T-helper 1 cell treated with Interleukin-12 subunit alpha and Interleukin-12 subunit beta and Interleukin-4 antibody, amounts not matched to agents 30 μg/mL and 1 μg/mL, for 36 hours (primary cell): ENCODE measurements at regions not wholly inside any gene's neighbourhood (a gene's known extent, or its start where the extent isn't known, plus 50 kb on each side); places are given as distances from the start of the nearest gene placed in this dataset.

Source experiments
- H3K27ac Mint-ChIP-seq: one replicate; pipeline ENCODE4 v1.8.0; 2021; ENCODE audit warnings: mild to moderate bottlenecking, mixed read lengths
- H3K27me3 Mint-ChIP-seq: one replicate; pipeline ENCODE4 v1.8.0; 2021; ENCODE audit warnings: low read depth, mixed read lengths
- H3K36me3 Mint-ChIP-seq: one replicate; pipeline ENCODE4 v1.8.0; 2021; ENCODE audit warnings: low read depth, mixed read lengths
- H3K4me1 Mint-ChIP-seq: one replicate; pipeline ENCODE4 v1.8.0; 2021; ENCODE audit warnings: low read depth, mixed read lengths
- H3K4me3 Mint-ChIP-seq: one replicate; pipeline ENCODE4 v1.8.0; 2021; ENCODE audit warnings: mild to moderate bottlenecking, moderate library complexity, mixed read lengths
- H3K9me3 Mint-ChIP-seq: one replicate; pipeline ENCODE4 v1.8.0; 2021; ENCODE audit warnings: mixed read lengths

DNA sequence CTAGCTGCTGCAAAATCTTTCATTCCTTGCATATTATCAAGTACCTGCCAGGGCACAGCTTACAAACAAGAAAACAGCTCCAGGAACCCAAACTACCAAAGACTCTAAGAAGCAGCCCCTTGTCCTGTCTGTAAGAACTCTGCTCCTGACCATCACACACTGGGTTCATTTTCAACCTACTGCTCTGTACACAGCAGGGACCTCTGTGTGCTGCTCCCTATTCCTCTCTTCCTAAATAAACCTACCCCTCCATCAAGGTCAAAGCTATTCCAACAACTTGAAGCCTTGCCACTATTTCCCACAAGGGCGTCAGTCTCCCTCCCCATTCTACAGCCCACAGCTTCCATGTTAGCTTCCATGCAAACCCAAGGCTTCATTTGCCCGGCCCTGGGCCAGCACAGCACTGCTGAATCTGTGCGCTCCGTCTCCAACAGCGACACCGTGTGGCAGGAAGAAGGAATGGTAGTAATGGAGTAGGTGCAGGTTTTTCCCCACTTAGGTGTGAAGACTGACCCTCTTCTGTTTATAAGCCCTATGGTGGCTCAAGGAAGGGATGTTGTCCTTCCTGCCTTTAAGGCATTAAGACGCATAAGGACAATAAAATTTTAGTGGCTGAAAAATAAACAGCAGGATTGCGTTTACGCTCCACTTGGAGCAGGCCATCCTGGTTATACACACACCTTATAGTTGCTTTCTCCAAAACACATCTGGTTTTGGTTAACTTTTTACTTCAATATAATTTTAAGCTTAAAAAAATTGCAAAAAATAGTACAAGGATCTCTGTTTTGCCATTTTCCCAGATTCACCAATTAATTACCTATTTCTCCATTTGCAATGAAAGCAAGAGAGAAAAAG lies 115.2 kb upstream of the NXT1 start:
- Mint-ChIP-seq H3K36me3 (no peaks in the 10 kb centered on the region), H3K4me1 (no peaks in the 10 kb centered on the region), H3K4me3 (no peak overlapping the region)

DNA sequence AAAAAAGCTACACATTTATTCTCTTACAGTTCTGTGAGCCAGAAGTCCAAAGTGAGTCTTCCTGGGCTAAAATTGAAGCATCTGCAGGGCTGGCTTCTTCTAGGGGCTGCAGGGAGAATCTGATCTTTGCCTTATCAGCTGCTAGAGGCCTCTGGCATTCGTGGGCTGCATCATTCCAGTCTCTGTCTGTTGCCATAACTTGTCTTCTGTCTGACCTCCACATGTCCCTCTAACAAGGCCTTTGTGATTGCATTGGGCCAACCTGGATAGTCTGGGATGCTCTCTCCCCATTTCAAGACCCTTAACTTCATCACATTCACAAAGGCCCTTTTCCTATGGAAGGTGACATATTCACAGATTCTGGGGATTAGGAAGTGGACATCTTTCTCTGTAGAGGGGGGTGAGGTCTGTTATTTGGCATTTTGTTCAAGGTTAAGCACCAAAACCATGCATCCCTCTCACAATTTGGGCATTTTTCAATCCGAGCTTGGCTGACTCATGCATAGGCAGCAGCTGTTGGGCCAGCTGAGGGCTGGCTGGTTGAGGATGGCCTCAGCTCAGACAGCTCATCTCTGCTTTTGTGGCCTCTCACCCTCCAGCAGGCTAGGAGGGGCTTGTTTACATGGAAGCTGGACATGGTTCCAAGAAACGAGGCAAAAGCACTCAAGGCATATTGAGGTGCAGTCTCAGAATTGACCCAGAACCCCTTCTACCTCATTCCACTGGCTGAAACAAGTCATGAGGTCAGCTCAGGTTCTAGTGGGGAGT lies 116.1 kb upstream of the NXT1 start:
- no peak overlapping the region for H3K27ac Mint-ChIP-seq
- H3K36me3 Mint-ChIP-seq = no peaks in the 10 kb centered on the region
- peaks cover 28% of the 10 kb centered on the region for H3K27me3 Mint-ChIP-seq
- no peaks in the 10 kb centered on the region for H3K4me1 Mint-ChIP-seq
- H3K4me3 Mint-ChIP-seq = no peak overlapping the region
- peaks cover 5% of the 10 kb centered on the region for H3K9me3 Mint-ChIP-seq

More for the DNA sequence above, 115.2 kb upstream of the NXT1 start:
- Mint-ChIP-seq H3K9me3 (peaks cover 5% of the 10 kb centered on the region), H3K27ac (no peak overlapping the region), H3K27me3 (peaks cover 28% of the 10 kb centered on the region)

DNA sequence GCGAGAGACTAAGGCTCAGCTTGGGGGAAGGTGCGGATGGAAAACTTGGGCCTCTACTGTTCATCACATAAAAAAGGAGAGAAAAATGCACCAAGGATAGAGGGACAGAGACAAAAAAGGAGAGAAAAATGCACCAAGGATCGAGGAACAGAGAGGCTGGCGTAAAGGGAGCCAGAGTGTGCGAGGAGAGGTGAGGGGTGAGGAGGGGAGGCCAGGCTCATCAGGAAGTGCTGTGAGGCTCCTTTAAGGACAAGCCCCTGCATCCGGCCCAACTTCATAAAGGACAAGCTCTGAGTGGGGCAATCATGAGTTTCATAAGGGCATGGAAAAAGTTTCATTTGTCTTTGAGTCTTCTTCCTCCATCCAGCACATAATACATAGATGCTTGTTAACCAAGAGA lies 117.2 kb upstream of the NXT1 start:
- Mint-ChIP-seq H3K27ac (no peak overlapping the region), H3K27me3 (peaks cover 19% of the 10 kb centered on the region), H3K36me3 (no peaks in the 10 kb centered on the region), H3K4me1 (no peaks in the 10 kb centered on the region), H3K9me3 (peaks cover 5% of the 10 kb centered on the region), H3K4me3 (no peak overlapping the region)

DNA sequence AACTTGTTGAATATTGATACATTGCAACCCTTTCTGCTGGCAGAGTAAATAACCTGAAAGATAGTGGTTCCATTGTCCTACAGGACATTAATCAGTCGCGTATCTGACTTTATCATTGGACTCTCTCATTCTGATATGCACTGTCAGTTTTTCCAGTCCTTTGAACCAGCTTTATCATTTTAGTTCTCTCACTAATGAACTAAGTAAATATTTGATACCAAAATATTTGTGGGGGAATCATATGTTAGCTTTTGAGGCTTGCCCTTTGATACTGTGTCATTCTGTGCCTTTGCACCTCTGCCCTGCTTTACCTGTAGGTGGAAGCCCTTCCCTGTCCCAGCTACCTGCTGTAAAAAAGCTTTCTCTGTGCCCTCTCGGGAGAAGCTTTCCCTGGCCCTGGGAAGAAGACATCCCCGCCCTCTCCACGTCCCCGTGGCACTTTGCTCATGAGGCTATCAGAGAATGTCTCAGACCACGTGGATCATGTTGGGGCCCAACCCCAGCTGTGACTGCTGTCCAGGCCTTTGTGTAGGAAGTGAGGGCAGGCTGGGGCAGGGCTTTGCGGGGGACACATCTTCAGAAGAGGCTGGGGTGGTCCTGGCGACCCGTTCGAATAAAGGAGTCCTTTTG lies 117.8 kb upstream of the NXT1 start:
- no peak overlapping the region for H3K27ac Mint-ChIP-seq
- peaks cover 14% of the 10 kb centered on the region for H3K27me3 Mint-ChIP-seq
- peaks cover 5% of the 10 kb centered on the region for H3K9me3 Mint-ChIP-seq
- H3K4me3 Mint-ChIP-seq = no peak overlapping the region
- H3K4me1 Mint-ChIP-seq = no peaks in the 10 kb centered on the region
- no peaks in the 10 kb centered on the region for H3K36me3 Mint-ChIP-seq

DNA sequence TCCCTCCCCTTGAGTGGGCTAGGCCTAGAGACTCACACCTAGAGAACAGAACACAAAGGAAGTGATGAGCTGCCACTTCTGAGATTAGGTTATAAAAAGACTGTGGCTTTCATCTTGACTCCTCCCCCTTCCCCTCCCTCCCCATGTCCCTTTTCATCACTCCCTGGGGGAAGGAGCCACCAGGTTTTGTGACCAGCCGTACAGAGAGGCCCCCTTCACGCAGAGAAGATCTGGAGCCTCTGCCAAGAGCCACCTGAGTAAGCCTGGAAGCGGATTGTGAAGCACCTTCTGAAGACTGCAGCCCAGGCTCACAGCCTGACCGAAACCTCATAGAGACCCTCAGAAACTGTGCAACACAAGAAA lies 118.4 kb upstream of the NXT1 start:
- H3K27me3 Mint-ChIP-seq = peaks cover 8% of the 10 kb centered on the region
- H3K27ac Mint-ChIP-seq = no peak overlapping the region
- H3K36me3 Mint-ChIP-seq = no peaks in the 10 kb centered on the region
- H3K4me3 Mint-ChIP-seq = no peak overlapping the region
- H3K4me1 Mint-ChIP-seq = no peaks in the 10 kb centered on the region
- H3K9me3 Mint-ChIP-seq = peaks cover 5% of the 10 kb centered on the region

DNA sequence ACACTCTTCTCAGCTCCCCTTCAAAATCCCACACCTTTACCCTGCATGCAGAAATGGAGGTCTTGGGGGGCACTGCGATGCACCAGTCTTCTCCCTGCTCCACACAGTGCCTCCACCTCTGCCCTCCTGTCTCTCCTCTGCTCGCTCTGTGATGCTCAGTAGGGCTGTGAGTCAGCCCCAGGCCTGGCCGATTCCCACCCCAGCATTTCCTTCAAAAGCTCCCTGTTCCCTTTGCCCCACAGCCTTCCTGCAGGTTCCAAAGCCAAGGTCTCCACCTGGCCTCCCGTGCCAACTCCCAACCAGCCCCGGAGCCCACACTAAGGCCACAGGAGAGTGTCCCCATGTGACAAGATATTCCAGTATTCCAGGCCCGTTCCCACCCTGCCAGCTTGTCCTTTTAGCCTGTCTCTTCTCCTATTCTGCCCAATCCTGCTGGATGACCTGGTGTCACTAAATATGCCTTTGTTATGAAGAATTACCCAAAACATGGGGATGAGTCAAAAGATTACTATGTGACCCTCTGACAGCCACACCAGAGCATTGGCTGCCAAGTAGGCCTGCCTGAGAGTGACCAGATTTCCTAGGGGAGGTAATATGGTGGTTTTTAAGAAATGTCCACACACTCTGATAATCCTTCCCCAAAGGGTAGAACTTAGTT lies 118.9 kb upstream of the NXT1 start:
- Mint-ChIP-seq H3K27ac (no peak overlapping the region), H3K27me3 (peaks cover 4% of the 10 kb centered on the region)

DNA sequence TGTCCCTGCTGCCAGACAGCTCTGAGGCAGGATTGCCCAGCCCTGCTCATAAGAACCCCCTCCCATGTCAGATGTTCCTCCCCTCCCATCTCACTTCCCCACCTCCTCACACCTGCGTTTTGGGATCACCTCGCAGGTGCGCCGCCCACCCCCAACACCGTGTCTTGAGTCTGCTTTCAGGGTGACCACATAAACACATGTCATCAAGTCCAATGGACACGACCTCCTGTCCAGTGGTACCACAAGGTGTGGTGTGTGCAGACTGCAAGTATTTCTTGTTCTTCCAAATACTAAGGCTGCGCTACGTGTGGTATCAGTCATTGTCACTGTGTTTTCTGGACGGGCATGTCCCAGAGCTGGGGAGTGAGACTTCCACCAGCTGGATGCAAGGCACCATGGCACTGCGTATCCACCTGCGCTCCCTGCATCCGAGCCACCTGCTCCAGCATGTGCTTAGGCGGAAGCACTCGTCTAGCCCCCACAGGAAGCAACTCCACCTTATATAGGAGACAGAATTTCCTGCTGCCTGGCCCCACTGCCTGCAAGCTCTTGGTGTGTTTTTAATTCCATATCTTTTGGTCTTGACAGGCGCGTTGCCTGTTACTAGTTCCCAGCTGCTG lies 119.7 kb upstream of the NXT1 start:
- H3K27ac Mint-ChIP-seq = no peak overlapping the region
- peaks cover 4% of the 10 kb centered on the region for H3K27me3 Mint-ChIP-seq
- peaks cover 5% of the 10 kb centered on the region for H3K9me3 Mint-ChIP-seq
- H3K4me3 Mint-ChIP-seq = no peak overlapping the region
- no peaks in the 10 kb centered on the region for H3K36me3 Mint-ChIP-seq
- H3K4me1 Mint-ChIP-seq = no peaks in the 10 kb centered on the region

More for the DNA sequence above, 118.9 kb upstream of the NXT1 start:
- Mint-ChIP-seq H3K4me1 (no peaks in the 10 kb centered on the region), H3K9me3 (peaks cover 5% of the 10 kb centered on the region), H3K4me3 (no peak overlapping the region), H3K36me3 (no peaks in the 10 kb centered on the region)

DNA sequence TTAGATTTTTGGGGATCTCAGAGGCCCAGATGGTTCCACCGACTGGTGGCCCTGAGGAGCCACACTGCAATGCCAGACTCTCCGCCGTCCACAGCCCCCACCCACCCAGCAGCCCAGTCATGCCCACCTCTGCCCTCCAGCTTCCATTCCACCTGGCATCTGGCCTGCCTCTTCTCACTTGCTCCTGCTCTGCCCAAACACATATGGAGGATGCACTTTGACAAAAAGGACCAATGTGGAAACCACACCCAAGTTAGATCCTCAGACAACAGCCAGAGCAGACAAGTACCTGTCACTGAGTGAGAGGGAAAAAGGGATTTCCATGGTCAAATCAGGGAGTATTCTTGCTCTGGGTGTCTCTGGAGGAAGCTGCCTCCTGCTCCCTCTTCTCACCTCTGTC lies 120.6 kb upstream of the NXT1 start:
- Mint-ChIP-seq H3K27me3 (no peaks in the 10 kb centered on the region), H3K4me1 (no peaks in the 10 kb centered on the region), H3K27ac (no peak overlapping the region), H3K4me3 (no peak overlapping the region), H3K36me3 (no peaks in the 10 kb centered on the region), H3K9me3 (peaks cover 5% of the 10 kb centered on the region)

DNA sequence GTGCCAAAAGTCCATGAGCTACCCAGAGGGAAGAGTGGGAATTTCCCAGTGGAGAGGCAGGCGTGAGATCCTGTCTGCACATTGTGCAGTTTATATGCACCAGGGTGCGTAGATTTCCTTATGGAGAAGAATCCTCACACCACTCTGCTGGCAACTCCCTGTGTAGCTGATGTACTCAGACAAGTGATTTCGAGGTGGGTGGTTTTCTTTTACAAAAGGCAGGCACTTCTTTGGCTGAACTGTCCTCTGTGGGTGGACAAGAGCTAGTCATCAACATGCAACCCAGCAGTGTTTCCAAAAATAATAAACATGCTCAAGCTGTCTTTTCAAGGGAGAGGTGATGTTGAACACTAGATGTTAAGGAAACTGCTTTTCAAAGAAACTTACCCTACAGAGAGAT lies 121.7 kb upstream of the NXT1 start:
- Mint-ChIP-seq H3K9me3 (peaks cover 5% of the 10 kb centered on the region), H3K36me3 (no peaks in the 10 kb centered on the region), H3K4me1 (no peaks in the 10 kb centered on the region), H3K27me3 (no peaks in the 10 kb centered on the region), H3K4me3 (no peak overlapping the region), H3K27ac (no peak overlapping the region)

DNA sequence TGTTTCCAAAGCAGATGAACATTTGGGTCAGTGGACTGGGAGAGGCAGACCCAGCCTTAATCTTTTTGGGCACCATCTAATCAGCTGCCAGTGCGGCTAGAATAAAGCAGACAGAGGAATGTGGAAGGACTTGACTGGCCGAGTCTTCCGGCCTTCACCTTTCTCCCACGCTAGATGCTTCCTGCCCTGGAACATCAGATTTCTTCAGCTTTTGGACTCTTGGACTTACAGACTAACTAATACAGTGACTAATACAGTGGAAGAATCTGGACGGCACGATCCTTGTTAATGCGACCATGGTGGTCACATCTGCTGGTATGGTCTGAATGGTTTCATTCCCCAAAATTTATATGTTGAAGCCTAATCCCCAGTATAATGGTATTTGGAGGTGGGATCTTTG lies 122.6 kb upstream of the NXT1 start:
- H3K4me1 Mint-ChIP-seq = no peaks in the 10 kb centered on the region
- H3K4me3 Mint-ChIP-seq = no peak overlapping the region
- H3K36me3 Mint-ChIP-seq = no peaks in the 10 kb centered on the region
- no peaks in the 10 kb centered on the region for H3K27me3 Mint-ChIP-seq
- H3K9me3 Mint-ChIP-seq = peaks cover 5% of the 10 kb centered on the region
- no peak overlapping the region for H3K27ac Mint-ChIP-seq

DNA sequence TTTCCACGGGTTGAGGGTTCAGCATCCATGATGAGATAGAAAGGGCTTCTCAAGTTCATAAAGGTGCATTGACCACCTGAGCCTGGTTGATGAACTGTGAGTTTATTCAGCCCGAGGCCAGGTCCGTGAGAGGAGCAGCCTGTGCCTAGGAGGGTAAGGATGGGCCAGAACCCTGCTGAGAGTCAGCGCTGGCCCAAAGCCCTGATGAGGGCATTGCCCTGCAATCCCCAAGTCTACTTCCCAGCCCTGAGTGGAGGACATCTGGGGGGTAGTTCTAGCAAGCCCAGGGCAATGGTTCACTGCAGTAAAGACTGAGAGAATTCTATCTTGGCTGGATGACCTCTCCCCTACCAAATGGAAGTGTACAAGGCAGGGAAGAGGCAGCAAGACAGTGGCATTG lies 123.3 kb upstream of the NXT1 start:
- H3K27ac Mint-ChIP-seq = no peak overlapping the region
- H3K27me3 Mint-ChIP-seq = no peaks in the 10 kb centered on the region
- no peaks in the 10 kb centered on the region for H3K36me3 Mint-ChIP-seq
- H3K4me1 Mint-ChIP-seq = no peaks in the 10 kb centered on the region
- H3K9me3 Mint-ChIP-seq = peaks cover 2% of the 10 kb centered on the region
- H3K4me3 Mint-ChIP-seq = no peak overlapping the region

DNA sequence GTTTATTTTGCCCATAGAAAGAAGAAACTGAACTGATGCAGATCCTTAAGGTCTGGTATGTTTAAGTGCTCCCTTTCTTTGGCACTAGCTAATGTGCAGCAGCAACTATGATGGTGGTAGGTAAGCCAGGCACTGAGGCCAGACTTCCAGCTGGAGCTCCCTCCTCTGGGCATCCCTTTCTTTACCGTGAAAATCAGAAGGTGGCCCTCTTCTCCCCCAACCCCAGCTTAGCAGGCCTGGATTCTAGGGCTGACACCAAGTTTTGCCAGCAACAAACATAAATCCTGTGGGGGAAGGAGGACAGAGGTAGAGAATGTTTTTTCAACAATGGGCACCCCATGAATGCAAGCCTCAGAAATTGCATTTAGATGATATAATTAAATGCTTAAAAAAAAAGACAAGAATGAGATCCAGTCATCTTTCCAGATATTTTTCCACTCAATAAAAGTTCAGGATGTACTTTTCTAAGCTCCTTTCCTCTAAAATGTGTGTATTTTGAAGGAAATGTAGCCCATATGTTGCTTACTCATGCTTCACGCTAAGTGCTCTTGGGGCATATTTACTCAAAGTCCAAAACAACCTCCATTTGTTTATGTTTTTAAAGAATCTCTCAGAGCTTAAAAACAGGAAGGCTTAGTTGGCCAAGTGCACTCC lies 123.9 kb upstream of the NXT1 start:
- no peaks in the 10 kb centered on the region for H3K4me1 Mint-ChIP-seq
- H3K27me3 Mint-ChIP-seq = no peaks in the 10 kb centered on the region
- no peak overlapping the region for H3K4me3 Mint-ChIP-seq
- no peak overlapping the region for H3K27ac Mint-ChIP-seq
- peaks cover 7% of the 10 kb centered on the region for H3K9me3 Mint-ChIP-seq
- H3K36me3 Mint-ChIP-seq = no peaks in the 10 kb centered on the region

DNA sequence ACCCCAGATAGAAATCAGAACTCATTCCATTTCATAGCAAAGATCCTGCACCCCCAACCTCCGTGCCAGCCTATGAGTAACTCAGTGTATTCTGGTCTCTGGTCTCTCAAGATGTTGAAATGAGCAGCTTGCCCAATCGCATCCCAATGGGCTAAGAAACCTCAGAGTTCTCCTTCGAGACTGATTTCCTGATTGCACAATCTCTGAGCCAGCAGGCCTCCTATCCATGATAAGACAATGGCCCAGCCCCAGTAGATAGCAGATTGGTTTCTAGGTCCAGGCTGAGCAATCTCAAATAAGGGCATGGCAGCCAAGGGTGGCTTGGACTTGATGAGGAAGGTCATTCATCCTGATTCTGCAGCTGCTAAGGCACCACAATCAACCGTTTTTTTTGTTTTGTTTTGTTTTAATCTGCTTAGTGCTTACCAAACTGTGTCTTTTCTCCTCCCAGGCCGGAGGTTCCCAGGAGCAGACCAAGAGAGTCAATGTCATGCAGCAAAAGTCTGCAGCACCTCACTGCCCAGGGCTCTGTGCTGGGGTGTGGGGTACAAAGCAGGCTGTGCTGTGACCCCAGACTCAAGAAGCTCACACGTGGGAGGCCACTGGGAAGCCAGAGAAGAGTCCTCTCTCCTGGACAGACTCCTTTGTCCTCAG lies 125.1 kb upstream of the NXT1 start:
- H3K4me3 Mint-ChIP-seq = no peak overlapping the region
- H3K27ac Mint-ChIP-seq = no peak overlapping the region
- H3K9me3 Mint-ChIP-seq = peaks cover 17% of the 10 kb centered on the region
- no peaks in the 10 kb centered on the region for H3K36me3 Mint-ChIP-seq
- H3K4me1 Mint-ChIP-seq = no peaks in the 10 kb centered on the region
- H3K27me3 Mint-ChIP-seq = peaks cover 5% of the 10 kb centered on the region
